K562 (cell line): ENCODE measurements at regions not wholly inside any gene's neighbourhood (a gene's known extent, or its start where the extent isn't known, plus 50 kb on each side); places are given as distances from the start of the nearest gene placed in this dataset.

Source experiments
- CREM ChIP-seq: IDR thresholded peaks from 2 replicates; pipeline ENCODE4 v1.6.1; 2014; ENCODE audit warnings: antibody characterized with exemption, low read depth
- E2F3 ChIP-seq: fragments of 250-450 bp; sonication (Bioruptor Pico); IDR thresholded peaks from 2 replicates; pipeline ENCODE4 v1.4.0; 2020; ENCODE audit warnings: mild to moderate bottlenecking
- ELF1 ChIP-seq: fragments of 200-800 bp; sonication (Bioruptor generic); IDR thresholded peaks from 2 replicates; pipeline ENCODE4 v1.6.1; 2016; ENCODE audit warnings: missing genetic modification characterization, missing compliant biosample characterization
- KDM5B ChIP-seq: fragments of 200-600 bp; sonication (generic); IDR thresholded peaks from 2 replicates; pipeline ENCODE4 v1.6.1; 2012; ENCODE audit warnings: low read depth, mild to moderate bottlenecking, moderate library complexity, low read length, control low read depth, inconsistent platforms; ENCODE audit not compliant: insufficient replicate concordance
- MYC ChIP-seq, 2 experiments: fragments of 250-450 bp in 1 of 2; sonication (Bioruptor Pico) in 1 of 2; IDR thresholded peaks; 2 replicates each; pipeline versions ENCODE4 v1.5.1 to v1.6.1; 2012 to 2021; ENCODE audit warnings: low read depth in 2 of 2, borderline replicate concordance in 1 of 2, improper control_type of control experiment in 1 of 2, low read length in 1 of 2, mild to moderate bottlenecking in 1 of 2, moderate library complexity in 1 of 2
- THRB ChIP-seq: fragments of 450-650 bp; formaldehyde crosslinking; conservative IDR thresholded peaks from 2 replicates; pipeline ENCODE4 v1.4.0; 2022; ENCODE audit warnings: mild to moderate bottlenecking, missing genetic modification characterization
- ZNF699 ChIP-seq: fragments of 250-450 bp; sonication (Bioruptor Pico); IDR thresholded peaks from 2 replicates; pipeline ENCODE4 v1.8.0; 2021; ENCODE audit warnings: mild to moderate bottlenecking, moderate library complexity; ENCODE audit not compliant: insufficient replicate concordance
- TF ChIP-seq, protein P1 (sequence below): fragments of 250-450 bp; sonication (Bioruptor Pico); IDR thresholded peaks from 2 replicates; pipeline ENCODE4 v1.4.0; 2020
- TF ChIP-seq, protein P2 (sequence below): fragments of 450-650 bp; IDR thresholded peaks from 2 replicates; pipeline ENCODE4 v1.6.1; 2016; ENCODE audit warnings: low read depth

DNA sequence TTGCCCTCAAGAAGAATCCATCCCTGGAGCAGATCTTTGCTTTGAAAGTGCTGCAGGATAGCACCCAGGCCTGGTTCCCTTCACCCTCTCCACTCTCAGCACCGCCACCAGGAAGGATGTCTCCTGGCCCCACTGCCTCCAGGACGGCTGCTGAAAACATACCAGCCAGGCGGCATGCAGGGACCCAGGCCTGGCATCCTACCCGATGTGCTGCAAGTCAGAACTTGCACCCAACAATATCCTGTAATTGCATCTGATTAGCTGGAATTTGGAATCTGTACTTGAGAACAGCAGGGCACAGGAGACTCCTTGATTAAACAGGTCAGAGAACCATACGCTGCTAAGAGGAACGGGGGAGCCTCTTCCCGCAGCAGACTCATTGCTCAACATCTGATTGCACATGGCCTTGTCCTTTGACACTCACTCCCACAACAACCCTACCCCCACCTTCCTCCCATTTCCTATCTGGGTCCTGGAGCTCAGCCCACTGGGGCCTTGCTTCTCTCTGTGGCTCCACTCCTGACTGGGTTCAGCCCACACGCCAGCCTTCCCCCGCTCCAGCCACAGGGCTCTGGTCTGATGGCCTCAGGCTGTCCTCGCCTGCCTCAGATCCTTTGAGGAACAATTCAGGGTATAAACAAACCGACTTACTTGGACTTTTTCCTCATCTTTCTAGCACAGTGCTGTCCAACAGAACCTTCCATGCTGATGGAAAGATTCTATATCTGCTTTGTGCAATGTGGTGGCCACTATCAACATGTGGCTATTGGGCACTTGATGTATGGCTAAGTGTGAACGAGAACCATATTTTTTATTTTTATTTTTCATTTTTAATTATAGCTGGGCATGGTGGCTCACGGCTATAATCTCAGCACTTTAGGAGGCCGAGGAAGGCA lies 78.0 kb downstream of the FGD2 start (continued):
- TF ChIP-seq, protein P1, sequence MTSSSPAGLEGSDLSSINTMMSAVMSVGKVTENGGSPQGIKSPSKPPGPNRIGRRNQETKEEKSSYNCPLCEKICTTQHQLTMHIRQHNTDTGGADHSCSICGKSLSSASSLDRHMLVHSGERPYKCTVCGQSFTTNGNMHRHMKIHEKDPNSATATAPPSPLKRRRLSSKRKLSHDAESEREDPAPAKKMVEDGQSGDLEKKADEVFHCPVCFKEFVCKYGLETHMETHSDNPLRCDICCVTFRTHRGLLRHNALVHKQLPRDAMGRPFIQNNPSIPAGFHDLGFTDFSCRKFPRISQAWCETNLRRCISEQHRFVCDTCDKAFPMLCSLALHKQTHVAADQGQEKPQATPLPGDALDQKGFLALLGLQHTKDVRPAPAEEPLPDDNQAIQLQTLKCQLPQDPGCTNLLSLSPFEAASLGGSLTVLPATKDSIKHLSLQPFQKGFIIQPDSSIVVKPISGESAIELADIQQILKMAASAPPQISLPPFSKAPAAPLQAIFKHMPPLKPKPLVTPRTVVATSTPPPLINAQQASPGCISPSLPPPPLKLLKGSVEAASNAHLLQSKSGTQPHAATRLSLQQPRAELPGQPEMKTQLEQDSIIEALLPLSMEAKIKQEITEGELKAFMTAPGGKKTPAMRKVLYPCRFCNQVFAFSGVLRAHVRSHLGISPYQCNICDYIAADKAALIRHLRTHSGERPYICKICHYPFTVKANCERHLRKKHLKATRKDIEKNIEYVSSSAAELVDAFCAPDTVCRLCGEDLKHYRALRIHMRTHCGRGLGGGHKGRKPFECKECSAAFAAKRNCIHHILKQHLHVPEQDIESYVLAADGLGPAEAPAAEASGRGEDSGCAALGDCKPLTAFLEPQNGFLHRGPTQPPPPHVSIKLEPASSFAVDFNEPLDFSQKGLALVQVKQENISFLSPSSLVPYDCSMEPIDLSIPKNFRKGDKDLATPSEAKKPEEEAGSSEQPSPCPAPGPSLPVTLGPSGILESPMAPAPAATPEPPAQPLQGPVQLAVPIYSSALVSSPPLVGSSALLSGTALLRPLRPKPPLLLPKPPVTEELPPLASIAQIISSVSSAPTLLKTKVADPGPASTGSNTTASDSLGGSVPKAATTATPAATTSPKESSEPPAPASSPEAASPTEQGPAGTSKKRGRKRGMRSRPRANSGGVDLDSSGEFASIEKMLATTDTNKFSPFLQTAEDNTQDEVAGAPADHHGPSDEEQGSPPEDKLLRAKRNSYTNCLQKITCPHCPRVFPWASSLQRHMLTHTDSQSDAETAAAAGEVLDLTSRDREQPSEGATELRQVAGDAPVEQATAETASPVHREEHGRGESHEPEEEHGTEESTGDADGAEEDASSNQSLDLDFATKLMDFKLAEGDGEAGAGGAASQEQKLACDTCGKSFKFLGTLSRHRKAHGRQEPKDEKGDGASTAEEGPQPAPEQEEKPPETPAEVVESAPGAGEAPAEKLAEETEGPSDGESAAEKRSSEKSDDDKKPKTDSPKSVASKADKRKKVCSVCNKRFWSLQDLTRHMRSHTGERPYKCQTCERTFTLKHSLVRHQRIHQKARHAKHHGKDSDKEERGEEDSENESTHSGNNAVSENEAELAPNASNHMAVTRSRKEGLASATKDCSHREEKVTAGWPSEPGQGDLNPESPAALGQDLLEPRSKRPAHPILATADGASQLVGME (CRISPR knock-in tag), result no peak; the same call in 1 of the 2 replicates
- peak; percentile 58; the same call in 1 of the 2 replicates for TF ChIP-seq THRB (CRISPR knock-in tag)
- TF ChIP-seq MYC (IDR thresholded peaks at IDR 0.05; ENCODE audit: low read depth, low read length), result peak; percentile 95
- no peak for TF ChIP-seq MYC (CRISPR knock-in tag; IDR thresholded peaks at IDR 0.05; ENCODE audit: borderline replicate concordance, low read depth)
- peak; percentile 80 for TF ChIP-seq CREM
- TF ChIP-seq ELF1 (tag), result no peak; the same call in 1 of the 2 replicates
- TF ChIP-seq ZNF699 (CRISPR knock-in tag), result no peak
- TF ChIP-seq KDM5B, result no peak
- TF ChIP-seq, protein P2, sequence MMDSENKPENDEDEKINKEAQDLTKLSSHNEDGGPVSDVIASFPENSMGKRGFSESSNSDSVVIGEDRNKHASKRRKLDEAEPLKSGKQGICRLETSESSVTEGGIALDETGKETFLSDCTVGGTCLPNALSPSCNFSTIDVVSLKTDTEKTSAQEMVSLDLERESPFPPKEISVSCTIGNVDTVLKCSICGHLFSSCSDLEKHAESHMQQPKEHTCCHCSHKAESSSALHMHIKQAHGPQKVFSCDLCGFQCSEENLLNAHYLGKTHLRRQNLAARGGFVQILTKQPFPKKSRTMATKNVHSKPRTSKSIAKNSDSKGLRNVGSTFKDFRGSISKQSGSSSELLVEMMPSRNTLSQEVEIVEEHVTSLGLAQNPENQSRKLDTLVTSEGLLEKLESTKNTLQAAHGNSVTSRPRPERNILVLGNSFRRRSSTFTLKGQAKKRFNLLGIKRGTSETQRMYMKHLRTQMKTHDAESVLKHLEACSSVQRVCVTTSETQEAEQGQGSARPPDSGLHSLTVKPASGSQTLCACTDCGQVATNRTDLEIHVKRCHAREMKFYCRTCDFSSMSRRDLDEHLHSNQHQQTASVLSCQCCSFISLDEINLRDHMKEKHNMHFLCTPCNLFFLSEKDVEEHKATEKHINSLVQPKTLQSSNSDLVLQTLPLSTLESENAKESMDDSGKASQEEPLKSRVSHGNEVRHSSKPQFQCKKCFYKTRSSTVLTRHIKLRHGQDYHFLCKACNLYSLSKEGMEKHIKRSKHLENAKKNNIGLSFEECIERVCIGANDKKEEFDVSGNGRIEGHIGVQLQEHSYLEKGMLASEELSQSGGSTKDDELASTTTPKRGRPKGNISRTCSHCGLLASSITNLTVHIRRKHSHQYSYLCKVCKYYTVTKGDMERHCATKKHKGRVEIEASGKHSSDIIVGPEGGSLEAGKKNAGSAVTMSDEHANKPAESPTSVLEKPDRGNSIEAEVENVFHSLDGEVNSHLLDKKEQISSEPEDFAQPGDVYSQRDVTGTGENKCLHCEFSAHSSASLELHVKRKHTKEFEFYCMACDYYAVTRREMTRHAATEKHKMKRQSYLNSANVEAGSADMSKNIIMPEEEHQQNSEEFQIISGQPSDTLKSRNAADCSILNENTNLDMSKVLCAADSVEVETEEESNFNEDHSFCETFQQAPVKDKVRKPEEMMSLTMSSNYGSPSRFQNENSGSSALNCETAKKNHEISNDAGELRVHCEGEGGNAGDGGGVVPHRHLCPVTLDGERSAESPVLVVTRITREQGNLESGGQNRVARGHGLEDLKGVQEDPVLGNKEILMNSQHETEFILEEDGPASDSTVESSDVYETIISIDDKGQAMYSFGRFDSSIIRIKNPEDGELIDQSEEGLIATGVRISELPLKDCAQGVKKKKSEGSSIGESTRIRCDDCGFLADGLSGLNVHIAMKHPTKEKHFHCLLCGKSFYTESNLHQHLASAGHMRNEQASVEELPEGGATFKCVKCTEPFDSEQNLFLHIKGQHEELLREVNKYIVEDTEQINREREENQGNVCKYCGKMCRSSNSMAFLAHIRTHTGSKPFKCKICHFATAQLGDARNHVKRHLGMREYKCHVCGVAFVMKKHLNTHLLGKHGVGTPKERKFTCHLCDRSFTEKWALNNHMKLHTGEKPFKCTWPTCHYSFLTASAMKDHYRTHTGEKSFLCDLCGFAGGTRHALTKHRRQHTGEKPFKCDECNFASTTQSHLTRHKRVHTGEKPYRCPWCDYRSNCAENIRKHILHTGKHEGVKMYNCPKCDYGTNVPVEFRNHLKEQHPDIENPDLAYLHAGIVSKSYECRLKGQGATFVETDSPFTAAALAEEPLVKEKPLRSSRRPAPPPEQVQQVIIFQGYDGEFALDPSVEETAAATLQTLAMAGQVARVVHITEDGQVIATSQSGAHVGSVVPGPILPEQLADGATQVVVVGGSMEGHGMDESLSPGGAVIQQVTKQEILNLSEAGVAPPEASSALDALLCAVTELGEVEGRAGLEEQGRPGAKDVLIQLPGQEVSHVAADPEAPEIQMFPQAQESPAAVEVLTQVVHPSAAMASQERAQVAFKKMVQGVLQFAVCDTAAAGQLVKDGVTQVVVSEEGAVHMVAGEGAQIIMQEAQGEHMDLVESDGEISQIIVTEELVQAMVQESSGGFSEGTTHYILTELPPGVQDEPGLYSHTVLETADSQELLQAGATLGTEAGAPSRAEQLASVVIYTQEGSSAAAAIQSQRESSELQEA, result peak; percentile 13; the same call in 1 of the 2 replicates
- peak; percentile 40; the same call in 1 of the 2 replicates for TF ChIP-seq E2F3 (CRISPR knock-in tag)
